WTC11 (cell line): ENCODE measurements at regions not wholly inside any gene's neighbourhood (a gene's known extent, or its start where the extent isn't known, plus 50 kb on each side); places are given as distances from the start of the nearest gene placed in this dataset.

ENCODE experiments used
- ATAC-seq: fragments of 200-7000 bp; cut with Tn5 transposase; 2 replicates; pipeline ENCODE4 v1.10.0; 2021; ENCODE audit warnings: mild to moderate bottlenecking, moderate library complexity
- CTCF ChIA-PET: fragments of 300-600 bp; sonication (Branson Sonifier 250); formaldehyde crosslinking; loops from one replicate; lab custom pipeline; 2021; ENCODE audit warnings: antibody characterized with exemption; lab: Charles Lee
- POLR2A ChIA-PET: fragments of 350-600 bp; sonication (Branson Sonifier 250); formaldehyde crosslinking; loops from one replicate; lab custom pipeline; 2021; ENCODE audit warnings: antibody characterized with exemption; lab: Charles Lee
- DNase-seq: peaks from one replicate; pipeline ENCODE4 v3.0.0; 2021; ENCODE audit warnings: low spot score
- H3K27ac Mint-ChIP-seq: 2 replicates; pipeline ENCODE4 v1.8.0; 2021; ENCODE audit warnings: mixed read lengths
- H3K27me3 Mint-ChIP-seq: 2 replicates; pipeline ENCODE4 v1.8.0; 2021; ENCODE audit warnings: low read depth, mild to moderate bottlenecking, moderate library complexity, mixed read lengths
- H3K36me3 Mint-ChIP-seq: 2 replicates; pipeline ENCODE4 v1.8.0; 2021; ENCODE audit warnings: mixed read lengths
- H3K4me1 Mint-ChIP-seq: 2 replicates; pipeline ENCODE4 v1.8.0; 2022; ENCODE audit warnings: mixed read lengths
- H3K4me3 Mint-ChIP-seq: 2 replicates; pipeline ENCODE4 v1.8.0; 2021; ENCODE audit warnings: mild to moderate bottlenecking, moderate library complexity, mixed read lengths
- H3K9me3 Mint-ChIP-seq: 2 replicates; pipeline ENCODE4 v1.8.0; 2021; ENCODE audit warnings: mixed read lengths
- CBFB ChIP-seq: sonication (generic); formaldehyde crosslinking; IDR thresholded peaks from 2 replicates; pipeline ENCODE4 v1.8.1; 2022; ENCODE audit warnings: mild to moderate bottlenecking, low read depth, missing genetic modification reagents
- CDX4 ChIP-seq: fragments of 250-450 bp; sonication (Bioruptor Pico); IDR thresholded peaks from 2 replicates; pipeline ENCODE4 v1.9.0; 2021; ENCODE audit warnings: moderate library complexity, mild to moderate bottlenecking, inconsistent platforms, borderline replicate concordance
- CREB1 ChIP-seq: sonication (generic); formaldehyde crosslinking; IDR thresholded peaks from 2 replicates; pipeline ENCODE4 v1.8.0; 2023; ENCODE audit warnings: mild to moderate bottlenecking, missing genetic modification reagents
- CTCF ChIP-seq: fragments of 200-600 bp; IDR thresholded peaks from 2 replicates; pipeline ENCODE4 v1.8.0; 2022; ENCODE audit warnings: antibody characterized with exemption
- ETV6 ChIP-seq: sonication (generic); formaldehyde crosslinking; IDR thresholded peaks from 2 replicates; pipeline ENCODE4 v1.8.1; 2022; ENCODE audit warnings: mild to moderate bottlenecking, missing genetic modification reagents
- JAZF1 ChIP-seq: fragments of 250-450 bp; sonication (Bioruptor Pico); IDR thresholded peaks from 2 replicates; pipeline ENCODE4 v1.9.0; 2021; ENCODE audit warnings: moderate library complexity, mild to moderate bottlenecking, inconsistent platforms
- MYBL2 ChIP-seq: sonication (generic); formaldehyde crosslinking; IDR thresholded peaks from 2 replicates; pipeline ENCODE4 v1.8.1; 2023; ENCODE audit warnings: mild to moderate bottlenecking, moderate library complexity, missing genetic modification reagents
- NFE2L1 ChIP-seq: sonication (generic); formaldehyde crosslinking; IDR thresholded peaks from 2 replicates; pipeline ENCODE4 v1.8.1; 2023; ENCODE audit warnings: missing genetic modification reagents
- NR3C1 ChIP-seq: sonication (generic); formaldehyde crosslinking; conservative IDR thresholded peaks from 2 replicates; pipeline ENCODE4 v1.8.1; 2023; ENCODE audit warnings: low read depth, mild to moderate bottlenecking, missing genetic modification reagents
- SP1 ChIP-seq: sonication (generic); formaldehyde crosslinking; conservative IDR thresholded peaks from 2 replicates; pipeline ENCODE4 v1.8.1; 2022; ENCODE audit warnings: missing genetic modification reagents
- TEAD1 ChIP-seq: sonication (generic); formaldehyde crosslinking; IDR thresholded peaks from 2 replicates; pipeline ENCODE4 v1.8.0; 2022; ENCODE audit warnings: mild to moderate bottlenecking, missing genetic modification reagents
- ZBTB43 ChIP-seq: sonication (generic); formaldehyde crosslinking; IDR thresholded peaks from 2 replicates; pipeline ENCODE4 v1.8.1; 2023; ENCODE audit warnings: mild to moderate bottlenecking, missing genetic modification reagents
- ZNF121 ChIP-seq: sonication (generic); formaldehyde crosslinking; IDR thresholded peaks from 2 replicates; pipeline ENCODE4 v1.8.0; 2023; ENCODE audit warnings: missing genetic modification reagents
- ZNF396 ChIP-seq: fragments of 250-450 bp; sonication (Bioruptor Pico); IDR thresholded peaks from 2 replicates; pipeline ENCODE4 v1.8.0; 2021; ENCODE audit warnings: mild to moderate bottlenecking, moderate library complexity, borderline replicate concordance
- ZNF423 ChIP-seq: fragments of 250-450 bp; sonication (Bioruptor Pico); IDR thresholded peaks from 2 replicates; pipeline ENCODE4 v2.1.2; 2022; ENCODE audit warnings: mild to moderate bottlenecking, moderate library complexity
- TF ChIP-seq, protein P1 (sequence below): sonication (generic); formaldehyde crosslinking; conservative IDR thresholded peaks from 2 replicates; pipeline ENCODE4 v1.8.1; 2022; ENCODE audit warnings: mild to moderate bottlenecking, missing genetic modification reagents
- TF ChIP-seq, protein P2 (sequence below): sonication (generic); formaldehyde crosslinking; conservative IDR thresholded peaks from 2 replicates; pipeline ENCODE4 v1.8.1; 2023; ENCODE audit warnings: mild to moderate bottlenecking, low read depth, missing genetic modification reagents, moderate library complexity
- TF ChIP-seq, protein P3 (sequence below): sonication (generic); formaldehyde crosslinking; IDR thresholded peaks from 2 replicates; pipeline ENCODE4 v1.8.0; 2022; ENCODE audit warnings: mild to moderate bottlenecking, missing genetic modification reagents
- TF ChIP-seq, protein P4 (sequence below): sonication (generic); formaldehyde crosslinking; IDR thresholded peaks from 2 replicates; pipeline ENCODE4 v1.8.0; 2022; ENCODE audit warnings: mild to moderate bottlenecking, missing genetic modification reagents

DNA sequence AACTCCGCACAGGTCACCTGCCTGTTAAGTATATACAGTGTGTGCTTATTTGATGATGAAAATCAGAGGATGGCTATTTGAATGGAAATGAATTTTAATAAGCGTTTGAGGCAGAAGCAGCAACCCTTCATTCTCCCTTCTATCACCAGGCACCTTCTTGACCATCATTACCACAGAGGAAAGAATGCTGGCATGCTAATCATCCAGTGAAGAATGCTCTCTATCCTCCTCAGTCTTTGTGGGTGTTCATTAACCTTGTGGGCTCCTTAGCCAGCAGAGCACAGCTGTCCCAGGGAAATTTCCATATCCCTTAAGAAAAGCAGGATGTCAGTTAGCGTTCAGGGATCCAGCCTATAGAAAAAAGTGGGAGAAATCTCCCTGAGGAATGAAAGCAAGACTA, 428.0 kb upstream of the CAMK1G start:
- Mint-ChIP-seq H3K9me3 (no peaks in the 10 kb centered on the region), H3K27me3 (no peaks in the 10 kb centered on the region), H3K27ac (peak overlapping the region; percentile 92), H3K4me3 (no peak overlapping the region), H3K36me3 (no peaks in the 10 kb centered on the region), H3K4me1 (peaks cover 84% of the 10 kb centered on the region)
- TF ChIP-seq JAZF1 (CRISPR knock-in tag): no peak
- POLR2A ChIA-PET: no interaction called here
- DNase-seq: no peak
- CTCF ChIA-PET: no interaction called here
- peak; percentile 82 for ATAC-seq

DNA sequence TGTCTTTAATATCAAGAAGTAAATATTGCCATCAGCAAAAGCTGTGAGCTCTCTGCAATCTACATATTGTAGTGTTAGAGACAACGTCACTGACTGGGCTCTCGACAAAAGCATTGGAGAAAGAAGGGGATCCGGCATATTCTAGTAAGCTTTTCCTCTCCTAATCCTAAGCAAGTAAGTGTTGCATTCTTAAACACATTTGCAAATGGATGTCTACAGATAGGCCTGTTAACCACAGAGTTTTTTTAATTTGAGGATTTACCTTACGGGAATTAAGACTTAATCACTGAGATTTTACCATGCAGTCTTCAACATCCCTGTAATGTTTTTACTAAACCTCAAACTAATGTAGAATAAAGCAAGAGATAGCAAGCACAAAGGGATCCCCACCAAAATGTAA, 426.5 kb upstream of the CAMK1G start:
- Mint-ChIP-seq H3K36me3 (no peaks in the 10 kb centered on the region), H3K9me3 (no peaks in the 10 kb centered on the region), H3K27me3 (no peaks in the 10 kb centered on the region), H3K4me3 (peak overlapping the region; percentile 9; the same call in 1 of the 2 replicates), H3K27ac (peak overlapping the region; percentile 75), H3K4me1 (peaks cover 78% of the 10 kb centered on the region)
- POLR2A ChIA-PET: no interaction called here
- no peak for TF ChIP-seq CDX4
- TF ChIP-seq, protein P1, sequence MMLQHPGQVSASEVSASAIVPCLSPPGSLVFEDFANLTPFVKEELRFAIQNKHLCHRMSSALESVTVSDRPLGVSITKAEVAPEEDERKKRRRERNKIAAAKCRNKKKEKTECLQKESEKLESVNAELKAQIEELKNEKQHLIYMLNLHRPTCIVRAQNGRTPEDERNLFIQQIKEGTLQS: no peak
- DNase-seq (no peak), ATAC-seq (no peak)
- CTCF ChIA-PET: interaction anchor here (0.5 to 2.1 kb wide), 2 partner anchors 51 to 111 kb away, joined by 6 to 9 read pairs; no protein-coding TSS in a partner anchor

DNA sequence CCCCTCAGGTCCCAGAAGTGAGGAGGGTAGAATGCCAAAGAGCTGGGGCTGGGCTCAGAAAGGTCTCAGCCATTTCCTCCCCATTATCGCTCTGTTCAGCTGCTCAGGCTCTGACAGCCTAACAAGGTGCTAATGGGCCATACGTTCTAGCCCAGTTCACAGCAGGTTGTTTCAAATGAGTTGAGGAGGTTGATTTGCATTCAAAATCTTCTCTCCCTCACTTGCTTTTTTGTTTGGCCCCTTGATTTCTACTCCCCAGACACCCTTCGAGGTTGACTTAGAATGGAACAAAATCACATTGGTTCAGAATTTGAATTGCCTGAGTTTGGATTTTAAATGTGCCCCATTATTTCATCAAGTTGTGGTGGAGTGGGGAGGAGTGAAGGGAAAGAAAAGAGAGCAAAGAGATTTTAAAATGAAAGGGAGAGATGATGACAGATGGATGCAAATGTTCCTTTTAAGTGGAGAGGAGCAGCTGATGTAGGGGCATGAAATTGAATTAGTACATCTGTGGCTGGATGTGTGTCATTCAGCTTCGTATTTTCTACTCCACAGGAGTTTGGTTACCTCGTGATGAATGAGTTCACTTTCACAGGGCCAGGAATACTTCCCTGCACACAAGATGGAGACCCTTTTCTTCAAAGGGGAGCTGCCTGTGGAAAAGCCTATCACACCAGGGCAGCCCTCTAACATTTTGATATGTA, 425.8 kb upstream of the CAMK1G start:
- peak overlapping the region; percentile 14 for H3K4me3 Mint-ChIP-seq
- peak; percentile 83 for ATAC-seq
- peak; percentile 33 for DNase-seq
- H3K27me3 Mint-ChIP-seq: no peaks in the 10 kb centered on the region
- POLR2A ChIA-PET: interaction anchor here (0.8 kb wide), 1 partner anchor 8 kb away, joined by 3 read pairs; no protein-coding TSS in a partner anchor
- peak overlapping the region; percentile 75 for H3K27ac Mint-ChIP-seq
- CTCF ChIA-PET: interaction anchor here (0.5 to 2.1 kb wide), 3 partner anchors 50 to 392 kb away, joined by 4 to 9 read pairs (median 6); no protein-coding TSS in a partner anchor
- H3K4me1 Mint-ChIP-seq: peaks cover 76% of the 10 kb centered on the region
- TF ChIP-seq, protein P2, sequence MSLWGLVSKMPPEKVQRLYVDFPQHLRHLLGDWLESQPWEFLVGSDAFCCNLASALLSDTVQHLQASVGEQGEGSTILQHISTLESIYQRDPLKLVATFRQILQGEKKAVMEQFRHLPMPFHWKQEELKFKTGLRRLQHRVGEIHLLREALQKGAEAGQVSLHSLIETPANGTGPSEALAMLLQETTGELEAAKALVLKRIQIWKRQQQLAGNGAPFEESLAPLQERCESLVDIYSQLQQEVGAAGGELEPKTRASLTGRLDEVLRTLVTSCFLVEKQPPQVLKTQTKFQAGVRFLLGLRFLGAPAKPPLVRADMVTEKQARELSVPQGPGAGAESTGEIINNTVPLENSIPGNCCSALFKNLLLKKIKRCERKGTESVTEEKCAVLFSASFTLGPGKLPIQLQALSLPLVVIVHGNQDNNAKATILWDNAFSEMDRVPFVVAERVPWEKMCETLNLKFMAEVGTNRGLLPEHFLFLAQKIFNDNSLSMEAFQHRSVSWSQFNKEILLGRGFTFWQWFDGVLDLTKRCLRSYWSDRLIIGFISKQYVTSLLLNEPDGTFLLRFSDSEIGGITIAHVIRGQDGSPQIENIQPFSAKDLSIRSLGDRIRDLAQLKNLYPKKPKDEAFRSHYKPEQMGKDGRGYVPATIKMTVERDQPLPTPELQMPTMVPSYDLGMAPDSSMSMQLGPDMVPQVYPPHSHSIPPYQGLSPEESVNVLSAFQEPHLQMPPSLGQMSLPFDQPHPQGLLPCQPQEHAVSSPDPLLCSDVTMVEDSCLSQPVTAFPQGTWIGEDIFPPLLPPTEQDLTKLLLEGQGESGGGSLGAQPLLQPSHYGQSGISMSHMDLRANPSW (CRISPR knock-in tag): no peak
- TF ChIP-seq CREB1 (CRISPR knock-in tag) (no peak), CBFB (CRISPR knock-in tag) (peak; percentile 38; the same call in 1 of the 2 replicates), NFE2L1 (CRISPR knock-in tag) (0 out of 2 replicates have a peak, but pooled peaks have one; percentile 52), ZNF423 (CRISPR knock-in tag) (peak; percentile 31; the same call in 1 of the 2 replicates), SP1 (CRISPR knock-in tag) (no peak), ZBTB43 (CRISPR knock-in tag) (peak; percentile 43; the same call in 1 of the 2 replicates), TEAD1 (CRISPR knock-in tag) (peak; percentile 85), ZNF121 (CRISPR knock-in tag) (0 out of 2 replicates have a peak, but pooled peaks have one; percentile 58), ETV6 (CRISPR knock-in tag) (0 out of 2 replicates have a peak, but pooled peaks have one; percentile 38), NR3C1 (CRISPR knock-in tag) (0 out of 2 replicates have a peak, but pooled peaks have one; percentile 28), ZNF396 (0 out of 2 replicates have a peak, but pooled peaks have one; percentile 70), MYBL2 (CRISPR knock-in tag) (0 out of 2 replicates have a peak, but pooled peaks have one; percentile 28), CTCF (no peak)
- TF ChIP-seq, protein P3, sequence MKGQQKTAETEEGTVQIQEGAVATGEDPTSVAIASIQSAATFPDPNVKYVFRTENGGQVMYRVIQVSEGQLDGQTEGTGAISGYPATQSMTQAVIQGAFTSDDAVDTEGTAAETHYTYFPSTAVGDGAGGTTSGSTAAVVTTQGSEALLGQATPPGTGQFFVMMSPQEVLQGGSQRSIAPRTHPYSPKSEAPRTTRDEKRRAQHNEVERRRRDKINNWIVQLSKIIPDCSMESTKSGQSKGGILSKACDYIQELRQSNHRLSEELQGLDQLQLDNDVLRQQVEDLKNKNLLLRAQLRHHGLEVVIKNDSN (CRISPR knock-in tag): peak; percentile 34; the same call in 1 of the 2 replicates
- TF ChIP-seq, protein P4, sequence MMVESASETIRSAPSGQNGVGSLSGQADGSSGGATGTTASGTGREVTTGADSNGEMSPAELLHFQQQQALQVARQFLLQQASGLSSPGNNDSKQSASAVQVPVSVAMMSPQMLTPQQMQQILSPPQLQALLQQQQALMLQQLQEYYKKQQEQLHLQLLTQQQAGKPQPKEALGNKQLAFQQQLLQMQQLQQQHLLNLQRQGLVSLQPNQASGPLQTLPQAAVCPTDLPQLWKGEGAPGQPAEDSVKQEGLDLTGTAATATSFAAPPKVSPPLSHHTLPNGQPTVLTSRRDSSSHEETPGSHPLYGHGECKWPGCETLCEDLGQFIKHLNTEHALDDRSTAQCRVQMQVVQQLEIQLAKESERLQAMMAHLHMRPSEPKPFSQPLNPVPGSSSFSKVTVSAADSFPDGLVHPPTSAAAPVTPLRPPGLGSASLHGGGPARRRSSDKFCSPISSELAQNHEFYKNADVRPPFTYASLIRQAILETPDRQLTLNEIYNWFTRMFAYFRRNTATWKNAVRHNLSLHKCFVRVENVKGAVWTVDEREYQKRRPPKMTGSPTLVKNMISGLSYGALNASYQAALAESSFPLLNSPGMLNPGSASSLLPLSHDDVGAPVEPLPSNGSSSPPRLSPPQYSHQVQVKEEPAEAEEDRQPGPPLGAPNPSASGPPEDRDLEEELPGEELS (CRISPR knock-in tag): peak; percentile 73; the same call in 1 of the 2 replicates
- TF ChIP-seq, all 79 proteins: peak for 12
- H3K9me3 Mint-ChIP-seq: no peaks in the 10 kb centered on the region
- no peaks in the 10 kb centered on the region for H3K36me3 Mint-ChIP-seq
